Mesothelial cell of epicardium (in vitro differentiated cells): ENCODE measurements at regions not wholly inside any gene's neighbourhood (a gene's known extent, or its start where the extent isn't known, plus 50 kb on each side); places are given as distances from the start of the nearest gene placed in this dataset.

Experiments used
- DNase-seq, 2 experiments: peaks; one replicate each; pipeline ENCODE4 v3.0.0; 2021; ENCODE audit warnings: low spot score in 2 of 2; ENCODE audit not compliant: unreplicated experiment in 2 of 2
- H3K27ac Mint-ChIP-seq: 2 replicates; pipeline ENCODE4 v1.8.0; 2021; ENCODE audit warnings: mixed read lengths
- H3K27me3 Mint-ChIP-seq: 2 replicates; pipeline ENCODE4 v1.8.0; 2021; ENCODE audit warnings: low read depth, mixed read lengths
- H3K36me3 Mint-ChIP-seq: 2 replicates; pipeline ENCODE4 v1.8.0; 2021; ENCODE audit warnings: mixed read lengths
- H3K4me1 Mint-ChIP-seq: 2 replicates; pipeline ENCODE4 v1.8.0; 2021; ENCODE audit warnings: mixed read lengths
- H3K4me3 Mint-ChIP-seq: 2 replicates; pipeline ENCODE4 v1.8.0; 2021; ENCODE audit warnings: mild to moderate bottlenecking, moderate library complexity, mixed read lengths
- H3K9me3 Mint-ChIP-seq: 2 replicates; pipeline ENCODE4 v1.8.0; 2021; ENCODE audit warnings: mixed read lengths
- TF ChIP-seq, protein P1 (sequence below): fragments of 200-600 bp; sonication (generic); IDR thresholded peaks from one replicate; pipeline ENCODE4 v1.5.0; 2021; ENCODE audit warnings: antibody characterized with exemption; ENCODE audit not compliant: unreplicated experiment

DNA sequence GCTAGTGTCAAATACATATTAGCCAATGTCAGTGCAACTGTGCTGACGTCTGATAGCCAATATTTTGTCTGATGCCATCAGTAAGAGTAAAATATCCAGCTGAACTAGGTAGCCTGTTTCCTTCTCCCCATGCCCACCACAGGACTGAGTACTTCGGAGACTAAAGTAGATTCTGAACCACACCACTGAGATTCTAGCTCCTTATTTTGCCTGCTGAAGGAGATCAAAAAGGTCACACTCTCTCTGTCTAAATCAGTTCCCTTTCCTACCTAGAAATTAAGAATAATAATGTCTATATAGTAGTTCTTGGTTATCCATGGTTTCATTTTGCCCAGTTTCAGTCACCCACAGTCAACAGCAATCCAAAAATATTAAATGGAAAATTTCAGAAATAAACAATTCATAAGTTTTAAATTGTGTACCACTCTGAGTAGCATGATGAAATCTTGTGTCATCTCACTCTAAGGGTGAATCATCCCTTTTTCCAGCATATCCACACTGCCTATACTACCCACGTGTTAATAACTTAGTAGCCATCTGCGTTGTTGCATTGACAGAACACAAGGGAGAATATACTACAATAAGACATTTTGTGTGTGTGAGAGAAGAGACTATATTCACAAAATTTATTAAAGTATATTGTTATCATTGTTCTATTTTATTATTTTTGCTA lies 1043.3 kb upstream of the PIK3C3 start:
- DNase-seq, result no peak
- Mint-ChIP-seq H3K27ac (no peak overlapping the region), H3K4me1 (peaks cover 1% of the 10 kb centered on the region), H3K9me3 (peaks cover 4% of the 10 kb centered on the region), H3K36me3 (no peaks in the 10 kb centered on the region), H3K4me3 (no peak overlapping the region), H3K27me3 (no peaks in the 10 kb centered on the region)
- TF ChIP-seq, protein P1, sequence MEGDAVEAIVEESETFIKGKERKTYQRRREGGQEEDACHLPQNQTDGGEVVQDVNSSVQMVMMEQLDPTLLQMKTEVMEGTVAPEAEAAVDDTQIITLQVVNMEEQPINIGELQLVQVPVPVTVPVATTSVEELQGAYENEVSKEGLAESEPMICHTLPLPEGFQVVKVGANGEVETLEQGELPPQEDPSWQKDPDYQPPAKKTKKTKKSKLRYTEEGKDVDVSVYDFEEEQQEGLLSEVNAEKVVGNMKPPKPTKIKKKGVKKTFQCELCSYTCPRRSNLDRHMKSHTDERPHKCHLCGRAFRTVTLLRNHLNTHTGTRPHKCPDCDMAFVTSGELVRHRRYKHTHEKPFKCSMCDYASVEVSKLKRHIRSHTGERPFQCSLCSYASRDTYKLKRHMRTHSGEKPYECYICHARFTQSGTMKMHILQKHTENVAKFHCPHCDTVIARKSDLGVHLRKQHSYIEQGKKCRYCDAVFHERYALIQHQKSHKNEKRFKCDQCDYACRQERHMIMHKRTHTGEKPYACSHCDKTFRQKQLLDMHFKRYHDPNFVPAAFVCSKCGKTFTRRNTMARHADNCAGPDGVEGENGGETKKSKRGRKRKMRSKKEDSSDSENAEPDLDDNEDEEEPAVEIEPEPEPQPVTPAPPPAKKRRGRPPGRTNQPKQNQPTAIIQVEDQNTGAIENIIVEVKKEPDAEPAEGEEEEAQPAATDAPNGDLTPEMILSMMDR, result no peak

DNA sequence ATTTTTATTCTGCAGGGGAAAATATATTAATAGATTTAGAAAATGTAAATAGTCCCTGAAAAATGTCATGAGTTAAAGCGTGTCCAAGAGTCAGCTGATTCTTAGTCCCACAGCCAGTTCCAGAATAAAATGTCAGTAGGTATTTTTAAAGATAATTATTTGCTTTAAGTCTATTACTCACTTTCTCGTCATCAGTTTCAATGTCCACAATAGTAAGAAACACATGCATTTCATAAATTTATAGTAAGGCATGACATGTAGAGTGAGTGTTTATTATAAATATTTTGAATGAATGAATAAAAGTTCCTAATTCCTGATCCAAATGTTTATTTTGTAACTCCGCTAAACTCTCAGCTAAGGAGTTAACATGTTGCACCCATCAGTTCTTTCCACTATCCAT lies 1044.0 kb upstream of the PIK3C3 start:
- no peaks in the 10 kb centered on the region for H3K36me3 Mint-ChIP-seq
- DNase-seq, result no peak
- no peaks in the 10 kb centered on the region for H3K27me3 Mint-ChIP-seq
- H3K4me1 Mint-ChIP-seq, result no peaks in the 10 kb centered on the region
- TF ChIP-seq, protein P1, result no peak
- peaks cover 4% of the 10 kb centered on the region for H3K9me3 Mint-ChIP-seq
- H3K27ac Mint-ChIP-seq, result no peak overlapping the region
- no peak overlapping the region for H3K4me3 Mint-ChIP-seq

DNA sequence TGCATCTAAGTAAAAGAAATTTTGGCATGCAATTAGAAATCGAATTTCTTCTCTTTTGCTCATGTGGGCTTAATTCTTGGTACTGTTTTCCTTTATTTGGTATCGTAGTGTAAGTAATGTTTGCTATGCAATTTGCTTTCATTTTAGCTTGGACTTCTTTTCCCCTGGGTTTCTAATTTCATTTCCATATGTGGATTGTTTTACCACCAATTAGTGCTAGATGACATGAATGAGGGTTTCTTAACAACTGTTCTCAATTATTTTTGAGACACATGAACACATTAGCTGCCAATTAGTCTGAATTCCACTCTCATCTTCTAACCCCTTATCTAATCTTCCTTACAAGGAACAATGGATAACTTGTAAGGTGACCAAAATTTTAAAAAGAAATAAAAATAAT lies 1047.2 kb upstream of the PIK3C3 start:
- H3K4me1 Mint-ChIP-seq, result peaks cover under 1% of the 10 kb centered on the region
- H3K9me3 Mint-ChIP-seq, result peaks cover 4% of the 10 kb centered on the region
- H3K4me3 Mint-ChIP-seq, result no peak overlapping the region
- no peaks in the 10 kb centered on the region for H3K27me3 Mint-ChIP-seq
- H3K36me3 Mint-ChIP-seq, result no peaks in the 10 kb centered on the region
- no peak for DNase-seq
- H3K27ac Mint-ChIP-seq, result no peak overlapping the region
- TF ChIP-seq, protein P1, result no peak

DNA sequence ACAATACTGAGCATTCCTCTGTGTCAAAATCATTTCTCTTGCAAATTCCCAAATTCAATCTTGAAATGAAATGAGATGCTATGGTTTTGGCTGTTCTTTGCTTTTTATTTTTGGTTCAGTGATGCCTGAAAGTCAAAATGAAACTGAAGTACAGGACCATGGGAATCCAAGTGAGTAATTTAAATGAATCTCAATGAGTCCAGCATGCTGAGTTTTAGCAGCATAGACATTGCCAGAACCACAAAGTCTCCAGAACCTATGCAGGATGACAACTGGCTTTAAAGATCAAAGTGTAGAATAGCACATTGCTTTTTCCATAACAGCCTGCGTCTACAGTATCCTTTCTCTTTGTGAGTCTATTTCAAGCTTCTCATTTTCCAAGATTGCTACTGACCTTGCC lies 1050.7 kb upstream of the PIK3C3 start:
- no peaks in the 10 kb centered on the region for H3K36me3 Mint-ChIP-seq
- no peak overlapping the region for H3K27ac Mint-ChIP-seq
- H3K9me3 Mint-ChIP-seq, result peaks cover 4% of the 10 kb centered on the region
- TF ChIP-seq, protein P1, result no peak
- no peaks in the 10 kb centered on the region for H3K27me3 Mint-ChIP-seq
- H3K4me3 Mint-ChIP-seq, result no peak overlapping the region
- no peak for DNase-seq
- H3K4me1 Mint-ChIP-seq, result peaks cover 8% of the 10 kb centered on the region

DNA sequence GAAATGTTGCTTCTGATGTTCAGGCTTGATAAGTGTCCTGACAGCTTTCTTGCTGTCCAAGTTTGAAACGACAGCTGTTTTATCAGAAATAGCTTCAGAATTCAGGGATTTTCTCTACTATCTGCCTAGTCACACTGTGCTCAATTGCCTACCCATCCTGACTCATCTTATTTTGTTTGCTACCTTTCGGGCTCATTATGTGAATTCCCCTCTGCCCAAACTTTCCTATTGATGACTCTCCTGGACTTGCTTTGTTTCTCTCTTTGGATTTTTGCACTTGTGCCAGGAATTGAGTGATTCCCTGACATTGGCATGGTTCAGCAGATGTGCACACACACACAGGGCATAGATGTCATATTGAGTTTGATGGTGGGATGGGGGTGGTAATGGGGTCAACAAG lies 1052.6 kb upstream of the PIK3C3 start:
- Mint-ChIP-seq H3K27ac (no peak overlapping the region), H3K4me3 (no peak overlapping the region), H3K9me3 (peaks cover 2% of the 10 kb centered on the region), H3K36me3 (no peaks in the 10 kb centered on the region), H3K4me1 (peaks cover 10% of the 10 kb centered on the region), H3K27me3 (no peaks in the 10 kb centered on the region)
- DNase-seq, result no peak
- TF ChIP-seq, protein P1, result no peak

DNA sequence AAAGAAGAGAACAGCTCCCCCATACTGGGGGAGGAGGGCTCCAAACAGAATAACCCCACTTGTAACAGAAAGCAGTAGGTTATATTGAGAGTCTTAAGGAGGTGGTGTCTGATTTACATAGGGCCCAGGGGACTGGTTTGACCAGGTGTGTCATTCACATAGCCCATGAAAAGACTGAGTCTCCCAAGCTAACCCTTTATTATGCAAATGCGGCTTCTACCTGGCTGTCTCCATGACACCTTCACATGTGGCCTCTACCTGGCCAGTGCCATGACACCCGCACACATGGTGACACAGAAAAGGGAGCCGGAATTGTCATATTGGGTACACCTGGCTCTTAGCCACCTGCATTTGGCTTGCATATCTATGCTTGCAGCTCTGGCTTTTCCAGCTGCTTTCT lies 1057.2 kb upstream of the PIK3C3 start:
- H3K4me1 Mint-ChIP-seq, result peaks cover 16% of the 10 kb centered on the region
- H3K36me3 Mint-ChIP-seq, result no peaks in the 10 kb centered on the region
- H3K9me3 Mint-ChIP-seq, result peaks cover 18% of the 10 kb centered on the region
- no peak for DNase-seq
- H3K27ac Mint-ChIP-seq, result no peak overlapping the region
- H3K4me3 Mint-ChIP-seq, result no peak overlapping the region
- no peaks in the 10 kb centered on the region for H3K27me3 Mint-ChIP-seq
- TF ChIP-seq, protein P1, result no peak
